ENCODE measurements at regions not wholly inside any gene's neighbourhood (a gene's known extent, or its start where the extent isn't known, plus 50 kb on each side); places are given as distances from the start of the nearest gene placed in this dataset.

GRCh38 chr6:99024089-99024488 lies 76.3 kb upstream of the FBXL4 start:
- no peak overlapping the region for H3K27ac ChIP-seq
- H3K36me3 ChIP-seq: no peaks in the 10 kb centered on the region
- H3K4me1 ChIP-seq: no peaks in the 10 kb centered on the region
- H3K9me3 ChIP-seq: no peaks in the 10 kb centered on the region
- DNase-seq (ENCODE audit: extremely low spot score in 2 of 2): no peak
- H3K4me3 ChIP-seq: no peak overlapping the region
- intact Hi-C loops (cut with DNase I): no loop called here
- TF ChIP-seq POLR2AphosphoS5 (IDR thresholded peaks at IDR 0.05; ENCODE audit: insufficient read depth in 1 of 2, low read depth in 1 of 2) (no peak), POLR2A (IDR thresholded peaks at IDR 0.05) (no peak), CTCF (IDR thresholded peaks at IDR 0.05) (no peak)
- H3K27me3 ChIP-seq: no peaks in the 10 kb centered on the region

GRCh38 chr6:99022039-99022609 lies 74.4 kb upstream of the FBXL4 start:
- no peak for TF ChIP-seq POLR2A (IDR thresholded peaks at IDR 0.05)
- no peak for TF ChIP-seq POLR2AphosphoS5 (IDR thresholded peaks at IDR 0.05; ENCODE audit: insufficient read depth in 1 of 2, low read depth in 1 of 2)
- TF ChIP-seq CTCF (IDR thresholded peaks at IDR 0.05): no peak

GRCh38 chr6:99019381-99019780 lies 71.6 kb upstream of the FBXL4 start:
- Histone ChIP-seq H3K9me3 (no peaks in the 10 kb centered on the region), H3K4me1 (no peaks in the 10 kb centered on the region), H3K36me3 (no peaks in the 10 kb centered on the region), H3K27ac (no peak overlapping the region), H3K4me3 (no peak overlapping the region), H3K27me3 (no peaks in the 10 kb centered on the region)
- DNase-seq (ENCODE audit: extremely low spot score in 2 of 2): no peak
- TF ChIP-seq POLR2A (IDR thresholded peaks at IDR 0.05) (no peak), CTCF (IDR thresholded peaks at IDR 0.05) (no peak), POLR2AphosphoS5 (IDR thresholded peaks at IDR 0.05; ENCODE audit: insufficient read depth in 1 of 2, low read depth in 1 of 2) (no peak)
- intact Hi-C loops (cut with DNase I): no loop called here

More at GRCh38 chr6:99022039-99022609, 74.4 kb upstream of the FBXL4 start:
- H3K27ac ChIP-seq: no peak overlapping the region
- no peaks in the 10 kb centered on the region for H3K36me3 ChIP-seq
- no peaks in the 10 kb centered on the region for H3K4me1 ChIP-seq
- H3K9me3 ChIP-seq: no peaks in the 10 kb centered on the region
- H3K27me3 ChIP-seq: no peaks in the 10 kb centered on the region
- no peak for DNase-seq (ENCODE audit: extremely low spot score in 2 of 2)
- intact Hi-C loops (cut with DNase I): no loop called here
- H3K4me3 ChIP-seq: no peak overlapping the region

GRCh38 chr6:99017150-99017549 lies 69.4 kb upstream of the FBXL4 start:
- Histone ChIP-seq H3K27ac (no peak overlapping the region), H3K9me3 (no peaks in the 10 kb centered on the region), H3K36me3 (no peaks in the 10 kb centered on the region), H3K4me1 (no peaks in the 10 kb centered on the region), H3K27me3 (no peaks in the 10 kb centered on the region), H3K4me3 (no peak overlapping the region)
- intact Hi-C loops (cut with DNase I): no loop called here
- TF ChIP-seq CTCF (IDR thresholded peaks at IDR 0.05) (no peak), POLR2AphosphoS5 (IDR thresholded peaks at IDR 0.05; ENCODE audit: insufficient read depth in 1 of 2, low read depth in 1 of 2) (no peak), POLR2A (IDR thresholded peaks at IDR 0.05) (no peak)
- DNase-seq (ENCODE audit: extremely low spot score in 2 of 2): no peak

- DNase-seq (ENCODE audit: extremely low spot score in 2 of 2): no peak
- intact Hi-C loops (cut with DNase I): no loop called here
- Histone ChIP-seq H3K4me1 (no peaks in the 10 kb centered on the region), H3K27me3 (no peaks in the 10 kb centered on the region), H3K9me3 (no peaks in the 10 kb centered on the region), H3K4me3 (no peak overlapping the region), H3K27ac (no peak overlapping the region), H3K36me3 (no peaks in the 10 kb centered on the region)
- TF ChIP-seq CTCF (IDR thresholded peaks at IDR 0.05): no peak
- no peak for TF ChIP-seq POLR2A (IDR thresholded peaks at IDR 0.05)
- no peak for TF ChIP-seq POLR2AphosphoS5 (IDR thresholded peaks at IDR 0.05; ENCODE audit: insufficient read depth in 1 of 2, low read depth in 1 of 2)
Measured at GRCh38 chr6:99016355-99016754, 68.6 kb upstream of the FBXL4 start.
